Panc1 (cell line): ENCODE measurements at regions not wholly inside any gene's neighbourhood (a gene's known extent, or its start where the extent isn't known, plus 50 kb on each side); places are given as distances from the start of the nearest gene placed in this dataset.

Experiments used
- ATAC-seq: fragments of 200-7000 bp; cut with Tn5 transposase; 2 replicates; pipeline ENCODE4 v1.9.1; 2020; ENCODE audit warnings: mild to moderate bottlenecking, moderate library complexity
- BruUV-seq: library from RNA; stranded (reverse); fragments of 400-500 nt; replicated peaks from 2 replicates; lab custom pipeline; 2021; lab: Mats Ljungman, UMichigan
- CTCF ChIA-PET: fragments of 300-600 bp; sonication (Branson Sonifier 250); formaldehyde crosslinking; loops from one replicate; lab custom pipeline; 2022; ENCODE audit warnings: antibody characterized with exemption; lab: Charles Lee
- POLR2A ChIA-PET: fragments of 300-600 bp; sonication (Branson Sonifier 250); formaldehyde crosslinking; loops from one replicate; lab custom pipeline; 2022; ENCODE audit warnings: antibody characterized with exemption; lab: Charles Lee
- DNase-seq: peaks from one replicate; pipeline ENCODE4 v3.0.0-alpha.2; 2010; ENCODE audit warnings: low read depth, low spot score
- H3K27ac ChIP-seq: 2 replicates; pipeline ENCODE4 v1.5.1; 2011; ENCODE audit warnings: mild to moderate bottlenecking, low read length, inconsistent platforms
- H3K27me3 ChIP-seq: fragments of 200-500 bp; sonication (Bioruptor generic); 2 replicates; pipeline ENCODE4 v1.6.0; 2014; ENCODE audit warnings: low read length, inconsistent platforms; ENCODE audit not compliant: control insufficient read depth, insufficient read depth
- H3K36me3 ChIP-seq: fragments of 200-500 bp; sonication (Bioruptor generic); 2 replicates; pipeline ENCODE4 v1.5.1; 2014; ENCODE audit warnings: inconsistent platforms, mild to moderate bottlenecking, low read length, moderate library complexity; ENCODE audit not compliant: control insufficient read depth, insufficient read depth
- H3K4me1 ChIP-seq: 2 replicates; pipeline ENCODE4 v1.5.1; 2011; ENCODE audit warnings: inconsistent platforms, mild to moderate bottlenecking, low read length, moderate library complexity; ENCODE audit not compliant: control insufficient read depth, insufficient read depth
- H3K4me3 ChIP-seq, 2 experiments: 2 replicates each; pipeline ENCODE4 v1.5.1; 2011 to 2012; ENCODE audit warnings: low read depth in 2 of 2, low read length in 2 of 2, mild to moderate bottlenecking in 2 of 2, inconsistent platforms in 1 of 2, moderate library complexity in 1 of 2
- H3K9me3 ChIP-seq: fragments of 200-500 bp; sonication (Bioruptor generic); 2 replicates; pipeline ENCODE4 v1.5.1; 2014; ENCODE audit warnings: low read depth, mild to moderate bottlenecking, inconsistent platforms, low read length, moderate library complexity; ENCODE audit not compliant: control insufficient read depth, insufficient read depth
- CTCF ChIP-seq: fragments of 450-650 bp; IDR thresholded peaks from 2 replicates; pipeline ENCODE4 v1.5.1; 2017; ENCODE audit warnings: mild to moderate bottlenecking
- POLR2AphosphoS5 ChIP-seq: IDR thresholded peaks from 2 replicates; pipeline ENCODE4 v1.6.1; 2012; ENCODE audit warnings: mild to moderate bottlenecking, low read depth, low read length, moderate library complexity
- REST ChIP-seq, 2 experiments: IDR thresholded peaks; 2 replicates each; pipeline ENCODE4 v1.6.1; 2011 to 2012; ENCODE audit warnings: low read depth in 2 of 2, control low read depth in 1 of 2, low read length in 1 of 2, mild to moderate bottlenecking in 1 of 2, moderate library complexity in 1 of 2; ENCODE audit not compliant: insufficient read depth in 1 of 2
- SIN3A ChIP-seq: IDR thresholded peaks from 2 replicates; pipeline ENCODE4 v1.6.1; 2012; ENCODE audit warnings: low read depth, mild to moderate bottlenecking, low read length, moderate library complexity, borderline replicate concordance; ENCODE audit not compliant: insufficient read depth
- TCF7L2 ChIP-seq: IDR thresholded peaks from 2 replicates; pipeline ENCODE4 v1.6.1; 2011; ENCODE audit warnings: mild to moderate bottlenecking, low read depth, low read length, inconsistent platforms
- in situ Hi-C: cut with HindIII; loops from 2 replicates; pipeline ENCODE4 v1.10.0; 2016; ENCODE audit warnings: low sequenced_read_pairs, low pct_unique_long_range_greater_than_20kb
- intact Hi-C: fragments of 100-400 bp; cut with micrococcal nuclease; formaldehyde crosslinking; loops from one replicate; pipeline ENCODE4 v1.10.0; 2022; ENCODE audit not compliant: unreplicated experiment

- Histone ChIP-seq H3K4me3 (no peak overlapping the region), H3K36me3 (no peaks in the 10 kb centered on the region), H3K4me1 (no peaks in the 10 kb centered on the region), H3K27ac (no peak overlapping the region), H3K27me3 (no peaks in the 10 kb centered on the region), H3K9me3 (no peaks in the 10 kb centered on the region)
- in situ Hi-C loops (no loop called here), intact Hi-C loops (no loop called here)
- ATAC-seq (no peak), DNase-seq (no peak)
- TF ChIP-seq REST (IDR thresholded peaks at IDR 0.05; ENCODE audit: insufficient read depth in 1 of 2, low read depth in 2 of 2, low read length in 1 of 2) (no peak), SIN3A (no peak), POLR2AphosphoS5 (no peak), TCF7L2 (no peak), CTCF (no peak)
- CTCF ChIA-PET: no interaction called here
- BruUV-seq: no TSS peak
- POLR2A ChIA-PET: no interaction called here
Observed at GRCh38 chr14:104507443-104507842, 72.1 kb upstream of the C14orf180 start.

- Histone ChIP-seq H3K4me3 (no peak overlapping the region), H3K36me3 (no peaks in the 10 kb centered on the region), H3K27ac (no peak overlapping the region), H3K27me3 (no peaks in the 10 kb centered on the region), H3K4me1 (no peaks in the 10 kb centered on the region), H3K9me3 (no peaks in the 10 kb centered on the region)
- in situ Hi-C loops: no loop called here
- CTCF ChIA-PET: no interaction called here
- TF ChIP-seq POLR2AphosphoS5 (no peak), REST (IDR thresholded peaks at IDR 0.05; ENCODE audit: insufficient read depth in 1 of 2, low read depth in 2 of 2, low read length in 1 of 2) (no peak), SIN3A (no peak), TCF7L2 (no peak), CTCF (no peak)
- ATAC-seq (no peak), DNase-seq (no peak)
- POLR2A ChIA-PET: no interaction called here
- no TSS peak for BruUV-seq
- intact Hi-C loops: no loop called here
Observed at GRCh38 chr14:104509673-104510072, 69.9 kb upstream of the C14orf180 start.
